ENCODE measurements at regions not wholly inside any gene's neighbourhood (a gene's known extent, or its start where the extent isn't known, plus 50 kb on each side); places are given as distances from the start of the nearest gene placed in this dataset.

DNA sequence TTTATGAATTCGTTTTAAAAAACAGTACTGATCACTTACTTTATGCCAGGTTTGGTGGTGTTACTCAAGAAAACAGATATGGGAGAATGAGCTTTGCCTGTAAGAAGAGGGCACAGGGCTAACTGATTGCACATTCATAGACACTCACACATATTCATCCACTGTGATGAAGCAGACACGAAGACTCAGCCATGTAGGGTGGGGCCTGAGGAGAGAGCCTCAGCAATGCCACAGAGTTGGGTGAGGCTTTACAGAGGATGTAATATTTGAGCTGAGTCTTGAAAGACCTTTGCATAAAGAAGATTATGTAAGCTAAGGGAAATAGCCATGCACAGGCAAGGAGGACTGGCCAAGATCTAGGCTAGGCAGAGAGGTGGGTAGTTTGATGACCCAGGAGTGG lies 472.8 kb downstream of the PSAT1 start:
- H3K27ac ChIP-seq (ENCODE audit: low read depth, low read length) = no peak overlapping the region
- FAIRE-seq (no peak), DNase-seq (ENCODE audit: low read depth) (no peak)
- no peaks in the 10 kb centered on the region for H3K79me2 ChIP-seq (ENCODE audit: insufficient read depth, low read length)
- Mint-ChIP-seq H3K27me3 (ENCODE audit: low read depth, unreplicated experiment) (no peaks in the 10 kb centered on the region), H3K9me3 (ENCODE audit: unreplicated experiment) (no peaks in the 10 kb centered on the region), H3K4me1 (ENCODE audit: low read depth, unreplicated experiment) (peaks cover 8% of the 10 kb centered on the region), H3K27ac (ENCODE audit: unreplicated experiment) (no peak overlapping the region), H3K36me3 (ENCODE audit: low read depth, unreplicated experiment) (no peaks in the 10 kb centered on the region), H3K4me3 (ENCODE audit: unreplicated experiment) (no peak overlapping the region)
- H3K27me3 ChIP-seq (ENCODE audit: insufficient read depth, low read length) = no peaks in the 10 kb centered on the region
- no peaks in the 10 kb centered on the region for H3K36me3 ChIP-seq (ENCODE audit: insufficient read depth, low read length)
- H4K20me1 ChIP-seq (ENCODE audit: insufficient read depth, low read length) = no peaks in the 10 kb centered on the region
- no peaks in the 10 kb centered on the region for H3K9me3 ChIP-seq (ENCODE audit: insufficient read depth, low read depth, low read length)
- TF ChIP-seq, protein P1, sequence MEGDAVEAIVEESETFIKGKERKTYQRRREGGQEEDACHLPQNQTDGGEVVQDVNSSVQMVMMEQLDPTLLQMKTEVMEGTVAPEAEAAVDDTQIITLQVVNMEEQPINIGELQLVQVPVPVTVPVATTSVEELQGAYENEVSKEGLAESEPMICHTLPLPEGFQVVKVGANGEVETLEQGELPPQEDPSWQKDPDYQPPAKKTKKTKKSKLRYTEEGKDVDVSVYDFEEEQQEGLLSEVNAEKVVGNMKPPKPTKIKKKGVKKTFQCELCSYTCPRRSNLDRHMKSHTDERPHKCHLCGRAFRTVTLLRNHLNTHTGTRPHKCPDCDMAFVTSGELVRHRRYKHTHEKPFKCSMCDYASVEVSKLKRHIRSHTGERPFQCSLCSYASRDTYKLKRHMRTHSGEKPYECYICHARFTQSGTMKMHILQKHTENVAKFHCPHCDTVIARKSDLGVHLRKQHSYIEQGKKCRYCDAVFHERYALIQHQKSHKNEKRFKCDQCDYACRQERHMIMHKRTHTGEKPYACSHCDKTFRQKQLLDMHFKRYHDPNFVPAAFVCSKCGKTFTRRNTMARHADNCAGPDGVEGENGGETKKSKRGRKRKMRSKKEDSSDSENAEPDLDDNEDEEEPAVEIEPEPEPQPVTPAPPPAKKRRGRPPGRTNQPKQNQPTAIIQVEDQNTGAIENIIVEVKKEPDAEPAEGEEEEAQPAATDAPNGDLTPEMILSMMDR (IDR thresholded peaks at IDR 0.05; ENCODE audit: insufficient read depth, low read depth, low read length) = no peak
- no peak for TF ChIP-seq EZH2 (IDR thresholded peaks at IDR 0.05; ENCODE audit: insufficient read depth, low read length)
- no peak overlapping the region for H3K4me3 ChIP-seq (ENCODE audit: insufficient read depth, low read depth, low read length)
- H3K4me2 ChIP-seq (ENCODE audit: low read length) = no peak overlapping the region
- H3K4me1 ChIP-seq (ENCODE audit: insufficient read depth, low read length) = no peaks in the 10 kb centered on the region
- no peak overlapping the region for H3K9ac ChIP-seq (ENCODE audit: low read length)
- no peak overlapping the region for H2AFZ ChIP-seq (ENCODE audit: low read depth, low read length)

DNA sequence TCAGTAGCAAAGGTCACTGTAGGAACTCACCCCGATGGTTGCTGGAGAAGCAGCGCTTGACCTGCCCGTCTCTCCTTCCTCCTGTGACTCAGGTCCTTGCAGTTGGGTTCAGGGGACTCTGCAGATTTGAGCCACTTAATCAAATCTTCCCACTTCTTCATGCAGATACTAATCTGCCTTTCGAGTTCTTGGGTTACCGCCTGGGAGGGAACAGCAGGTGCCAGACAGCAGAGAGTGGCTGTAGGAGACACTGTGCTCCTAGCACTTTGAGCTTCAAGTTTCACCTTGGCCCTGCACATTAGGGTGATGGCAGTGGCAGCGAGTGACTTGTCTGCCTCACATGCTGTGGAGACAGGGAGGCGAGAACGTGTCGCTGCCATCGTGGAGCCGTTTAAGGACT lies 478.3 kb downstream of the PSAT1 start:
- Mint-ChIP-seq H3K27ac (ENCODE audit: unreplicated experiment) (no peak overlapping the region), H3K36me3 (ENCODE audit: low read depth, unreplicated experiment) (no peaks in the 10 kb centered on the region), H3K4me3 (ENCODE audit: unreplicated experiment) (no peak overlapping the region), H3K9me3 (ENCODE audit: unreplicated experiment) (no peaks in the 10 kb centered on the region), H3K4me1 (ENCODE audit: low read depth, unreplicated experiment) (peaks cover 12% of the 10 kb centered on the region), H3K27me3 (ENCODE audit: low read depth, unreplicated experiment) (no peaks in the 10 kb centered on the region)
- FAIRE-seq (no peak), DNase-seq (ENCODE audit: low read depth) (no peak)
- no peak overlapping the region for H3K9ac ChIP-seq (ENCODE audit: low read length)
- H3K79me2 ChIP-seq (ENCODE audit: insufficient read depth, low read length) = no peaks in the 10 kb centered on the region
- peaks cover 4% of the 10 kb centered on the region for H3K4me1 ChIP-seq (ENCODE audit: insufficient read depth, low read length)
- TF ChIP-seq EZH2 (IDR thresholded peaks at IDR 0.05; ENCODE audit: insufficient read depth, low read length) = no peak
- TF ChIP-seq, protein P1 (IDR thresholded peaks at IDR 0.05; ENCODE audit: insufficient read depth, low read depth, low read length) = no peak
- H3K36me3 ChIP-seq (ENCODE audit: insufficient read depth, low read length) = no peaks in the 10 kb centered on the region
- no peaks in the 10 kb centered on the region for H3K27me3 ChIP-seq (ENCODE audit: insufficient read depth, low read length)
- no peak overlapping the region for H3K4me3 ChIP-seq (ENCODE audit: insufficient read depth, low read depth, low read length)
- no peaks in the 10 kb centered on the region for H4K20me1 ChIP-seq (ENCODE audit: insufficient read depth, low read length)
- H3K4me2 ChIP-seq (ENCODE audit: low read length) = no peak overlapping the region
- H2AFZ ChIP-seq (ENCODE audit: low read depth, low read length) = no peak overlapping the region
- no peaks in the 10 kb centered on the region for H3K9me3 ChIP-seq (ENCODE audit: insufficient read depth, low read depth, low read length)
- no peak overlapping the region for H3K27ac ChIP-seq (ENCODE audit: low read depth, low read length)

DNA sequence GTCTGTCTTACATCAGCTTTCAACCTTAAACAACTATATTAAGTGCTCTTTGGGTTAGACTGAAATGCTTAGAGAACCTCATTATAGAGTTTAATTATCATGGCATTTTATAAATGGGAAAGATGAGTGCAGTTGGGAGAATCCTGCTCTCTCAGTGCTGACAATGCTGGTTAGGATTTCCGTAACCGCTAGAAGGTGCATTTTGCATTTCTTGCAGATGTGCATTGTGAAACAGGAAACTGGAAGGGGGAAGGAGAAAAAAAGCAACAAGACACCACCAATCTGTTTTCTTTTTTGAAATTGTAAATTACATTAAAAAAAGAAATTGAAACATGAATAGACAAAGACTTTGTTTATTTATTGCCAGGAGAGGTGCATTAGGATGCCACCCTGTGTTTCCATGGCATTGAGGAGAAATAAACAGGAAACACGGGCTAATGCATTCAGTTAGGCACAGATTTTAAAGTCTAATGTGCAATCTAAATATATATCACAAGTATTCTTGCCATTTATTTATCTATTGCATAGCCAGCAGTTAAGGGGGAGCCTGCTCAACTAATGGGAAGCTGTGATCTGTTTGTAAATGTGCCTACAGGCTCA lies 478.9 kb downstream of the PSAT1 start:
- no peak overlapping the region for H3K27ac Mint-ChIP-seq (ENCODE audit: unreplicated experiment)
- Histone ChIP-seq H4K20me1 (ENCODE audit: insufficient read depth, low read length) (no peaks in the 10 kb centered on the region), H3K9me3 (ENCODE audit: insufficient read depth, low read depth, low read length) (no peaks in the 10 kb centered on the region), H3K4me1 (ENCODE audit: insufficient read depth, low read length) (peaks cover 4% of the 10 kb centered on the region), H2AFZ (ENCODE audit: low read depth, low read length) (no peak overlapping the region), H3K79me2 (ENCODE audit: insufficient read depth, low read length) (no peaks in the 10 kb centered on the region), H3K4me2 (ENCODE audit: low read length) (no peak overlapping the region), H3K36me3 (ENCODE audit: insufficient read depth, low read length) (no peaks in the 10 kb centered on the region), H3K9ac (ENCODE audit: low read length) (no peak overlapping the region), H3K27ac (ENCODE audit: low read depth, low read length) (no peak overlapping the region), H3K4me3 (ENCODE audit: insufficient read depth, low read depth, low read length) (no peak overlapping the region), H3K27me3 (ENCODE audit: insufficient read depth, low read length) (no peaks in the 10 kb centered on the region)
- TF ChIP-seq, protein P1 (IDR thresholded peaks at IDR 0.05; ENCODE audit: insufficient read depth, low read depth, low read length) = no peak
- H3K4me1 Mint-ChIP-seq (ENCODE audit: low read depth, unreplicated experiment) = peaks cover 12% of the 10 kb centered on the region
- H3K4me3 Mint-ChIP-seq (ENCODE audit: unreplicated experiment) = no peak overlapping the region
- no peaks in the 10 kb centered on the region for H3K9me3 Mint-ChIP-seq (ENCODE audit: unreplicated experiment)
- DNase-seq (ENCODE audit: low read depth) (no peak), FAIRE-seq (no peak)
- no peaks in the 10 kb centered on the region for H3K36me3 Mint-ChIP-seq (ENCODE audit: low read depth, unreplicated experiment)
- no peaks in the 10 kb centered on the region for H3K27me3 Mint-ChIP-seq (ENCODE audit: low read depth, unreplicated experiment)

Measured in astrocyte (in vitro differentiated cells and primary cell).